ENCODE measurements at regions not wholly inside any gene's neighbourhood (a gene's known extent, or its start where the extent isn't known, plus 50 kb on each side); places are given as distances from the start of the nearest gene placed in this dataset.

GRCh38 chr1:115577513-115577912 lies 64.3 kb upstream of the VANGL1 start:
- no peak for DNase-seq

- DNase-seq = no peak
These were observed 66.1 kb upstream of the VANGL1 start for GRCh38 chr1:115575661-115576060.

- DNase-seq = no peak
These were observed 69.1 kb upstream of the VANGL1 start for GRCh38 chr1:115572710-115573109.

GRCh38 chr1:115567431-115567830 lies 74.3 kb upstream of the VANGL1 start:
- DNase-seq = no peak

- no peak for DNase-seq
These were observed 76.0 kb upstream of the VANGL1 start for GRCh38 chr1:115565791-115566190.

- DNase-seq = no peak
These were observed 76.4 kb upstream of the VANGL1 start for GRCh38 chr1:115565353-115565752.

GRCh38 chr1:115564201-115564600 lies 77.6 kb upstream of the VANGL1 start:
- peak in 1 of 51 donors; percentile 1 for DNase-seq

GRCh38 chr1:115560027-115560426 lies 81.7 kb upstream of the VANGL1 start:
- DNase-seq = no peak

GRCh38 chr1:115558275-115558674 lies 83.5 kb upstream of the VANGL1 start:
- no peak for DNase-seq

GRCh38 chr1:115557715-115558114 lies 84.1 kb upstream of the VANGL1 start:
- DNase-seq = no peak

GRCh38 chr1:115556236-115556635 lies 85.5 kb upstream of the VANGL1 start:
- DNase-seq = no peak

- no peak for DNase-seq
These were observed 86.3 kb upstream of the VANGL1 start for GRCh38 chr1:115555446-115555845.

GRCh38 chr1:115547696-115548095 lies 94.1 kb upstream of the VANGL1 start:
- no peak for DNase-seq

GRCh38 chr1:115546846-115547245 lies 94.9 kb upstream of the VANGL1 start:
- DNase-seq = no peak

- peak in 10 of 51 donors; percentile 1 to 14 (median 4) for DNase-seq
These were observed 95.7 kb upstream of the VANGL1 start for GRCh38 chr1:115545791-115546733.

GRCh38 chr1:115545096-115545720 lies 96.6 kb upstream of the VANGL1 start:
- no peak for DNase-seq

- DNase-seq = no peak
These were observed 97.6 kb upstream of the VANGL1 start for GRCh38 chr1:115544131-115544530.

GRCh38 chr1:115543247-115543646 lies 98.5 kb upstream of the VANGL1 start:
- DNase-seq = no peak

GRCh38 chr1:115539736-115540135 lies 102.0 kb upstream of the VANGL1 start:
- no peak for DNase-seq

GRCh38 chr1:115539061-115539460 lies 102.7 kb upstream of the VANGL1 start:
- no peak for DNase-seq

GRCh38 chr1:115538579-115538978 lies 103.2 kb upstream of the VANGL1 start:
- no peak for DNase-seq

GRCh38 chr1:115537415-115537814 lies 104.4 kb upstream of the VANGL1 start:
- no peak for DNase-seq

- no peak for DNase-seq
These were observed 105.4 kb upstream of the VANGL1 start for GRCh38 chr1:115536279-115536816.
